GM19324 (cell line): ENCODE measurements at regions not wholly inside any gene's neighbourhood (a gene's known extent, or its start where the extent isn't known, plus 50 kb on each side); places are given as distances from the start of the nearest gene placed in this dataset.

Experiments
- ATAC-seq: cut with Tn5 transposase; IDR thresholded peaks from one replicate; pipeline ENCODE4 v1.9.1; 2021; ENCODE audit warnings: mild to moderate bottlenecking, moderate library complexity; ENCODE audit not compliant: unreplicated experiment, low FRiP score

- ATAC-seq, result no peak
These were observed 852.8 kb upstream of the TMEM132C start for GRCh38 chr12:127414186-127414585.

- no peak for ATAC-seq
These were observed 852.3 kb upstream of the TMEM132C start for GRCh38 chr12:127414636-127415035.

- no peak for ATAC-seq
These were observed 850.2 kb upstream of the TMEM132C start for GRCh38 chr12:127416796-127417195.

GRCh38 chr12:127419111-127419510 lies 847.9 kb upstream of the TMEM132C start:
- no peak for ATAC-seq

- no peak for ATAC-seq
These were observed 845.4 kb upstream of the TMEM132C start for GRCh38 chr12:127421614-127422013.

GRCh38 chr12:127422935-127423566 lies 843.9 kb upstream of the TMEM132C start:
- no peak for ATAC-seq

GRCh38 chr12:127425474-127425873 lies 841.5 kb upstream of the TMEM132C start:
- ATAC-seq, result no peak

- ATAC-seq, result no peak
These were observed 838.5 kb upstream of the TMEM132C start for GRCh38 chr12:127428420-127428819.

- no peak for ATAC-seq
These were observed 837.3 kb upstream of the TMEM132C start for GRCh38 chr12:127429551-127430285.

- ATAC-seq, result no peak
These were observed 836.6 kb upstream of the TMEM132C start for GRCh38 chr12:127430401-127430800.

- no peak for ATAC-seq
These were observed 835.8 kb upstream of the TMEM132C start for GRCh38 chr12:127431177-127431576.

GRCh38 chr12:127431594-127431993 lies 835.4 kb upstream of the TMEM132C start:
- ATAC-seq, result no peak

GRCh38 chr12:127435439-127435838 lies 831.5 kb upstream of the TMEM132C start:
- ATAC-seq, result no peak

GRCh38 chr12:127438512-127439244 lies 828.3 kb upstream of the TMEM132C start:
- ATAC-seq, result no peak

- ATAC-seq, result no peak
These were observed 821.3 kb upstream of the TMEM132C start for GRCh38 chr12:127445581-127446139.

- ATAC-seq, result no peak
These were observed 818.1 kb upstream of the TMEM132C start for GRCh38 chr12:127448906-127449305.

GRCh38 chr12:127450826-127451225 lies 816.1 kb upstream of the TMEM132C start:
- ATAC-seq, result no peak

- no peak for ATAC-seq
These were observed 811.4 kb upstream of the TMEM132C start for GRCh38 chr12:127455347-127456265.

- no peak for ATAC-seq
These were observed 809.2 kb upstream of the TMEM132C start for GRCh38 chr12:127457726-127458125.

GRCh38 chr12:127459166-127459565 lies 807.8 kb upstream of the TMEM132C start:
- no peak for ATAC-seq
